Stimulated activated CD4-positive, alpha-beta T cell treated with anti-CD3 and anti-CD28 coated beads, TNF-alpha, amount 100 ng/mL, for 24 hours (primary cell): ENCODE measurements at regions not wholly inside any gene's neighbourhood (a gene's known extent, or its start where the extent isn't known, plus 50 kb on each side); places are given as distances from the start of the nearest gene placed in this dataset.
"Not testable (repeated sequence)": the region's sequence is repeated elsewhere in the genome, so short reads cannot be mapped to it uniquely, and the experiment has no call there.

Experiments used
- DNase-seq, 3 experiments: peaks; one replicate each; pipeline ENCODE4 v3.0.0-alpha.2; 2020; ENCODE audit warnings: low read depth in 3 of 3

GRCh38 chr6:140462076-140462452, 1087.6 kb upstream of the CITED2 start:
- no peak for DNase-seq

- no peak for DNase-seq
Observed at GRCh38 chr6:140460267-140460666, 1085.8 kb upstream of the CITED2 start.

GRCh38 chr6:140459209-140459608, 1084.8 kb upstream of the CITED2 start:
- DNase-seq, result no peak

GRCh38 chr6:140446241-140446640, 1071.8 kb upstream of the CITED2 start:
- no peak for DNase-seq

GRCh38 chr6:140445474-140446004, 1071.1 kb upstream of the CITED2 start:
- DNase-seq, result no peak

GRCh38 chr6:140443112-140443511, 1068.7 kb upstream of the CITED2 start:
- not testable (repeated sequence) for DNase-seq

- DNase-seq, result no peak
Observed at GRCh38 chr6:140441256-140441655, 1066.8 kb upstream of the CITED2 start.

- no peak for DNase-seq
Observed at GRCh38 chr6:140440223-140440835, 1065.9 kb upstream of the CITED2 start.

- DNase-seq, result no peak
Observed at GRCh38 chr6:140438346-140438735, 1063.9 kb upstream of the CITED2 start.

- no peak for DNase-seq
Observed at GRCh38 chr6:140437619-140438345, 1063.3 kb upstream of the CITED2 start.

- no peak for DNase-seq
Observed at GRCh38 chr6:140436023-140436811, 1061.8 kb upstream of the CITED2 start.

GRCh38 chr6:140434761-140435160, 1060.3 kb upstream of the CITED2 start:
- no peak for DNase-seq

GRCh38 chr6:140433072-140433471, 1058.6 kb upstream of the CITED2 start:
- DNase-seq, result no peak

- no peak for DNase-seq
Observed at GRCh38 chr6:140427842-140428241, 1053.4 kb upstream of the CITED2 start.

- DNase-seq, result no peak
Observed at GRCh38 chr6:140414966-140415620, 1040.6 kb upstream of the CITED2 start.

- DNase-seq, result no peak
Observed at GRCh38 chr6:140403020-140403419, 1028.6 kb upstream of the CITED2 start.

- no peak for DNase-seq
Observed at GRCh38 chr6:140401761-140402160, 1027.3 kb upstream of the CITED2 start.

- no peak for DNase-seq
Observed at GRCh38 chr6:140398076-140398475, 1023.6 kb upstream of the CITED2 start.

- DNase-seq, result no peak
Observed at GRCh38 chr6:140397106-140397505, 1022.7 kb upstream of the CITED2 start.

- DNase-seq, result no peak
Observed at GRCh38 chr6:140393665-140394540, 1019.5 kb upstream of the CITED2 start.

- DNase-seq, result no peak
Observed at GRCh38 chr6:140388815-140389214, 1014.4 kb upstream of the CITED2 start.
